ENCODE measurements at regions not wholly inside any gene's neighbourhood (a gene's known extent, or its start where the extent isn't known, plus 50 kb on each side); places are given as distances from the start of the nearest gene placed in this dataset.

GRCh38 chr10:6734286-6734685 is 154.2 kb upstream of the PRKCQ start:
- H3K4me1 ChIP-seq (ENCODE audit: insufficient read depth, low read length, poor library complexity, severe bottlenecking) = no peaks in the 10 kb centered on the region
- TF ChIP-seq, protein P1, sequence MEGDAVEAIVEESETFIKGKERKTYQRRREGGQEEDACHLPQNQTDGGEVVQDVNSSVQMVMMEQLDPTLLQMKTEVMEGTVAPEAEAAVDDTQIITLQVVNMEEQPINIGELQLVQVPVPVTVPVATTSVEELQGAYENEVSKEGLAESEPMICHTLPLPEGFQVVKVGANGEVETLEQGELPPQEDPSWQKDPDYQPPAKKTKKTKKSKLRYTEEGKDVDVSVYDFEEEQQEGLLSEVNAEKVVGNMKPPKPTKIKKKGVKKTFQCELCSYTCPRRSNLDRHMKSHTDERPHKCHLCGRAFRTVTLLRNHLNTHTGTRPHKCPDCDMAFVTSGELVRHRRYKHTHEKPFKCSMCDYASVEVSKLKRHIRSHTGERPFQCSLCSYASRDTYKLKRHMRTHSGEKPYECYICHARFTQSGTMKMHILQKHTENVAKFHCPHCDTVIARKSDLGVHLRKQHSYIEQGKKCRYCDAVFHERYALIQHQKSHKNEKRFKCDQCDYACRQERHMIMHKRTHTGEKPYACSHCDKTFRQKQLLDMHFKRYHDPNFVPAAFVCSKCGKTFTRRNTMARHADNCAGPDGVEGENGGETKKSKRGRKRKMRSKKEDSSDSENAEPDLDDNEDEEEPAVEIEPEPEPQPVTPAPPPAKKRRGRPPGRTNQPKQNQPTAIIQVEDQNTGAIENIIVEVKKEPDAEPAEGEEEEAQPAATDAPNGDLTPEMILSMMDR (conservative IDR thresholded peaks at IDR 0.05; ENCODE audit: low read length) = no peak
- TF ChIP-seq EZH2phosphoT487 (IDR thresholded peaks at IDR 0.05; ENCODE audit: borderline replicate concordance) = no peak
- H2AFZ ChIP-seq (ENCODE audit: low read length) = no peak overlapping the region
- no peaks in the 10 kb centered on the region for H3K27me3 ChIP-seq (ENCODE audit: insufficient read depth, low read length, poor library complexity, severe bottlenecking)
- no peaks in the 10 kb centered on the region for H3K9me2 ChIP-seq (replicated peaks; ENCODE audit: low read depth, low read length)
- no peaks in the 10 kb centered on the region for H3K79me2 ChIP-seq (ENCODE audit: insufficient read depth, low read length)
- H3F3A ChIP-seq (ENCODE audit: low read depth) = no peaks in the 10 kb centered on the region
- H3K4me3 ChIP-seq (ENCODE audit: low read length, poor library complexity, severe bottlenecking) = no peak overlapping the region
- no peak overlapping the region for H3K4me2 ChIP-seq (ENCODE audit: low read depth, low read length, poor library complexity, severe bottlenecking)
- H3K9ac ChIP-seq (ENCODE audit: low read depth, low read length, poor library complexity, severe bottlenecking) = no peak overlapping the region
- H4K20me1 ChIP-seq (ENCODE audit: insufficient read depth, low read length, poor library complexity, severe bottlenecking) = no peaks in the 10 kb centered on the region
- no peaks in the 10 kb centered on the region for H3K36me3 ChIP-seq (ENCODE audit: insufficient read depth, low read length)
- no peaks in the 10 kb centered on the region for H3K9me3 ChIP-seq (ENCODE audit: insufficient read depth, low read depth, low read length)

GRCh38 chr10:6729861-6730344 is 149.8 kb upstream of the PRKCQ start:
- Histone ChIP-seq H3K9ac (ENCODE audit: low read depth, low read length, poor library complexity, severe bottlenecking) (no peak overlapping the region), H3K36me3 (ENCODE audit: insufficient read depth, low read length) (no peaks in the 10 kb centered on the region), H3K4me3 (ENCODE audit: low read length, poor library complexity, severe bottlenecking) (no peak overlapping the region), H4K20me1 (ENCODE audit: insufficient read depth, low read length, poor library complexity, severe bottlenecking) (no peaks in the 10 kb centered on the region), H3F3A (ENCODE audit: low read depth) (no peaks in the 10 kb centered on the region), H3K9me2 (replicated peaks; ENCODE audit: low read depth, low read length) (no peaks in the 10 kb centered on the region), H3K9me3 (ENCODE audit: insufficient read depth, low read depth, low read length) (no peaks in the 10 kb centered on the region), H3K79me2 (ENCODE audit: insufficient read depth, low read length) (no peaks in the 10 kb centered on the region), H2AFZ (ENCODE audit: low read length) (no peak overlapping the region), H3K4me2 (ENCODE audit: low read depth, low read length, poor library complexity, severe bottlenecking) (no peak overlapping the region), H3K27me3 (ENCODE audit: insufficient read depth, low read length, poor library complexity, severe bottlenecking) (peaks cover 17% of the 10 kb centered on the region), H3K4me1 (ENCODE audit: insufficient read depth, low read length, poor library complexity, severe bottlenecking) (no peaks in the 10 kb centered on the region)
- no peak for TF ChIP-seq EZH2phosphoT487 (IDR thresholded peaks at IDR 0.05; ENCODE audit: borderline replicate concordance)
- TF ChIP-seq, protein P1 (conservative IDR thresholded peaks at IDR 0.05; ENCODE audit: low read length) = no peak

DNA sequence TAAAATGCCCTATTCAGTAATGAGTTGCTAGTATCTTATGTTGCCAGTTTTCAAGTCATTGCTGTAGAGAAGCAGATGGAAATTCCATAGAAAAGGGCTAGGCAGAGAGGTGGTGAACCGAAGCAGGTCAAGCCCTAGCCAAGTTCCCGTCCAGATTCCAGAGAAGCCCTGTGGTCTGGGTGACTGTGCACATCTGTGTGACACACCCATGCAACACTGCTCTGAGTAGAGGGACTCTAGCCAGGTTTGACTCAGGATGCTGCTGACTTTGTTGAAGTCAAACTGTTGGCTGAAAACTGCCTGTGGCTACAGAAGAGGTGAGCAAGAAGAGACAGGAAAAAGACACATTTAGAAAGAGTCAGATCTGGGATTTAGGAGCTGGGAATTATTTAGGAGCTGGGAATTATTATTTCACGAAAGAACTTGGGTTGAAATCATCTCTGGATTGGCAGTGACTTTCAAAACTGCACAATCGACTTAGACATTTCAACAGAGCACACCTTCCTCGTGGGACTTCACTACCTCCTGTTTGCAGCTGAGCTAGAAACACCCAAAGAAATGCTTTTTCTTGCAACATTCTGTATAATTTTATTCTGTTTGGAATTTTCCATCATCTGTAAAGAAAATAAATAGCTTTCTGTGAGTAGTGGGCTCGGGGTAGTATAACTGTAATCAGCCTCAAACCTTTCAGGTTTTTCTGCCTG is 149.1 kb upstream of the PRKCQ start:
- no peak overlapping the region for H3K4me2 ChIP-seq (ENCODE audit: low read depth, low read length, poor library complexity, severe bottlenecking)
- H3K36me3 ChIP-seq (ENCODE audit: insufficient read depth, low read length) = no peaks in the 10 kb centered on the region
- peaks cover 17% of the 10 kb centered on the region for H3K27me3 ChIP-seq (ENCODE audit: insufficient read depth, low read length, poor library complexity, severe bottlenecking)
- no peaks in the 10 kb centered on the region for H3K4me1 ChIP-seq (ENCODE audit: insufficient read depth, low read length, poor library complexity, severe bottlenecking)
- H4K20me1 ChIP-seq (ENCODE audit: insufficient read depth, low read length, poor library complexity, severe bottlenecking) = no peaks in the 10 kb centered on the region
- H3K79me2 ChIP-seq (ENCODE audit: insufficient read depth, low read length) = no peaks in the 10 kb centered on the region
- no peaks in the 10 kb centered on the region for H3K9me2 ChIP-seq (replicated peaks; ENCODE audit: low read depth, low read length)
- H3F3A ChIP-seq (ENCODE audit: low read depth) = no peaks in the 10 kb centered on the region
- no peak overlapping the region for H3K4me3 ChIP-seq (ENCODE audit: low read length, poor library complexity, severe bottlenecking)
- TF ChIP-seq, protein P1 (conservative IDR thresholded peaks at IDR 0.05; ENCODE audit: low read length) = no peak
- TF ChIP-seq EZH2phosphoT487 (IDR thresholded peaks at IDR 0.05; ENCODE audit: borderline replicate concordance) = no peak
- H3K9me3 ChIP-seq (ENCODE audit: insufficient read depth, low read depth, low read length) = no peaks in the 10 kb centered on the region
- H3K9ac ChIP-seq (ENCODE audit: low read depth, low read length, poor library complexity, severe bottlenecking) = no peak overlapping the region
- no peak overlapping the region for H2AFZ ChIP-seq (ENCODE audit: low read length)

Measured in Loucy (cell line).